ENCODE measurements at regions not wholly inside any gene's neighbourhood (a gene's known extent, or its start where the extent isn't known, plus 50 kb on each side); places are given as distances from the start of the nearest gene placed in this dataset.

DNA sequence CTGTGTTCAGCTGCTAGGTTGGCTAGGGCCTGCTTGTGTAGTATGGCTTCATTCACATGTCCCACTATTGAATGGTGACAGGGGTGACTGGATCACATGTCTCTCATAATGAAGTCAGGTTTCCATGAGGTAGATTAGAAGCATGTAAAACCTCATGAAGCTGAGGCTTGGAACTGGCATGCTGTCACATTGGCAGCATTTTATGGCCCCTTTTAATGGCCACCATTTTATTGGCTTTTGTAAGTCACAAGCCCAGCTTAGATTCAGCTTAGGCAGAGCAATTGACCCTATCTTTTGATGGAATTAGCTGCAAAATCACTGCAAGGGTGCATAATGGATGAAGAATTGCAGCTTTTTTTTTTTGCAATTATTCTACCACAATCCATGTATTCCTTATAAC, 583.5 kb downstream of the MED13L start:
- intact Hi-C loops (cut with DNase I) = no loop called here
- Histone ChIP-seq H3K36me3 (no peaks in the 10 kb centered on the region), H3K27ac (no peak overlapping the region), H3K27me3 (no peaks in the 10 kb centered on the region), H3K9me3 (no peaks in the 10 kb centered on the region), H3K4me1 (no peaks in the 10 kb centered on the region), H3K4me3 (no peak overlapping the region)
- ATAC-seq (no peak), DNase-seq (no peak)
- TF ChIP-seq, protein P1, sequence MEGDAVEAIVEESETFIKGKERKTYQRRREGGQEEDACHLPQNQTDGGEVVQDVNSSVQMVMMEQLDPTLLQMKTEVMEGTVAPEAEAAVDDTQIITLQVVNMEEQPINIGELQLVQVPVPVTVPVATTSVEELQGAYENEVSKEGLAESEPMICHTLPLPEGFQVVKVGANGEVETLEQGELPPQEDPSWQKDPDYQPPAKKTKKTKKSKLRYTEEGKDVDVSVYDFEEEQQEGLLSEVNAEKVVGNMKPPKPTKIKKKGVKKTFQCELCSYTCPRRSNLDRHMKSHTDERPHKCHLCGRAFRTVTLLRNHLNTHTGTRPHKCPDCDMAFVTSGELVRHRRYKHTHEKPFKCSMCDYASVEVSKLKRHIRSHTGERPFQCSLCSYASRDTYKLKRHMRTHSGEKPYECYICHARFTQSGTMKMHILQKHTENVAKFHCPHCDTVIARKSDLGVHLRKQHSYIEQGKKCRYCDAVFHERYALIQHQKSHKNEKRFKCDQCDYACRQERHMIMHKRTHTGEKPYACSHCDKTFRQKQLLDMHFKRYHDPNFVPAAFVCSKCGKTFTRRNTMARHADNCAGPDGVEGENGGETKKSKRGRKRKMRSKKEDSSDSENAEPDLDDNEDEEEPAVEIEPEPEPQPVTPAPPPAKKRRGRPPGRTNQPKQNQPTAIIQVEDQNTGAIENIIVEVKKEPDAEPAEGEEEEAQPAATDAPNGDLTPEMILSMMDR (IDR thresholded peaks at IDR 0.05) = no peak

DNA sequence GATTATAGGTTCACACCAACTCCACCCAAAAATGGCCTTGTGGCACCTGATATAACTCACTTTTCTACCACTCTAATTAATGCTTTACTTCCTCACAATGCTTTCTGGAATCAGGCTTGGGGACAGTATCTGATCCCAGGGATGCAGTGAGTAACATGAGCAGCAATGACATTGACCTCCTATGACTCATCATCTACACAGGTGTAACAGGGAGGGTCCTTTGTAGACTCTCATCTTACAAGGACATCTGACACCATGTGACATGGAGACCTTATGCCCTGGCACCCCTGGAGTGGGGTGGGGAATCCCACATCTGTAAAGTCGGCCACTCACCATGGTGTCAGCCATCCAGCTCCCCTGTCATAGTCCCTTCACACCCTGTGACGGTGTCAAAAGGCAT, 586.4 kb downstream of the MED13L start:
- H3K4me3 ChIP-seq = no peak overlapping the region
- H3K27me3 ChIP-seq = no peaks in the 10 kb centered on the region
- no peak for ATAC-seq
- intact Hi-C loops (cut with DNase I) = no loop called here
- no peaks in the 10 kb centered on the region for H3K36me3 ChIP-seq
- no peak for DNase-seq
- H3K27ac ChIP-seq = no peak overlapping the region
- H3K4me1 ChIP-seq = no peaks in the 10 kb centered on the region
- TF ChIP-seq POLR2A (IDR thresholded peaks at IDR 0.05) = no peak
- TF ChIP-seq, protein P1 (IDR thresholded peaks at IDR 0.05) = no peak
- H3K9me3 ChIP-seq = no peaks in the 10 kb centered on the region
- 42% methylated on average over 2 of the region's 2 CpGs for WGBS (ENCODE audit: insufficient coverage, low coverage, low lambda C conversion rate, missing lambda C conversion rate)

DNA sequence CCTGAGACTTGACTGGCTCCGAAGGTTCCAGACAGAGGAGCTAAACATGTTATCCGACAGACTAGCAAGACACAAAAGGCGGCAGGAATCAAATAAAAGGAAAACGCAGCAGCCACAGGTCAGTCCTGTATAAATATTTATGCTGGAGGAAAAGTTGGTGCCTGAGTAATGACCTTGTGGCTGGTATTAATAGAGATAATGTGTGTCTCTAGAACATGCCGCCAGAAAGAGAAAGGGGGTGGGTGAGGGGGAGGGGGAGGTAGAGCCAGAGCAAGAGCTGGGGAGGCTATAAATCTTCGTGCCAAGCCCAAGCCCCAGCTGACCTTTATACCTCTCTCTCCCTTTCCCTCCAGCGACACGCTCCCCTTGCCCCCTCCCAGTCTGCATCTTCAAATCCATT, 590.4 kb downstream of the MED13L start:
- DNase-seq = no peak
- H3K4me3 ChIP-seq = no peak overlapping the region
- intact Hi-C loops (cut with DNase I) = no loop called here
- H3K4me1 ChIP-seq = no peaks in the 10 kb centered on the region
- no peak for ATAC-seq
- no peak overlapping the region for H3K27ac ChIP-seq
- no peaks in the 10 kb centered on the region for H3K9me3 ChIP-seq
- no peaks in the 10 kb centered on the region for H3K27me3 ChIP-seq
- TF ChIP-seq POLR2A (IDR thresholded peaks at IDR 0.05) = no peak
- TF ChIP-seq, protein P1 (IDR thresholded peaks at IDR 0.05) = no peak
- WGBS (ENCODE audit: insufficient coverage, low coverage, low lambda C conversion rate, missing lambda C conversion rate) = 30% methylated on average over 8 of the region's 8 CpGs
- no peaks in the 10 kb centered on the region for H3K36me3 ChIP-seq

DNA sequence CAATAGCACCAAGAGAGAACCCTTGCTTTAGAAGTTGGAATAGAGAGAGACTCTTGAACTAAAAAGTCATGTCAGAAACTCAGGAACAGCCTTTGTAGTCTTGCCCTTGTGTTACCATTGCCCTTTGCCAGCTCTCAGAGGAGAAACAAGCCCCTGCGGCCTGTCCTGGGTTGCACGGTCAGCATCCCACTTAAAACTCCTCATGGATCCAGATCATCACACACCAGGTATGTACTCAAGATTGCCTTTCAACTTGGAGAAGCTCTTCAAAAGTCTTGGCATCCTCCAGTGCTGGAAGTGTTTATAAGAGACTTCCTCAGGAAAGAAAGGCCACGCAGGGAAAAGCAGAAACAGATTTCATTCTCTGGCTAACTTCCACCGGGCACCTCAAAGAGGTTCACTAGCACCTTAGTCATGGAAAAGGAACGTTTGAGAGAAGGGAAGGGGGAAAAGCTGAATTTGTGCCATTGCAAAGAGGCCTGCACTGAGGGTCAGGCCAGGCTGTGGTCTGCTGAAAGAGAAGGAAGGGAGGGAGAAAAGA, 594.2 kb downstream of the MED13L start:
- ATAC-seq (no peak), DNase-seq (no peak)
- Histone ChIP-seq H3K36me3 (no peaks in the 10 kb centered on the region), H3K27ac (no peak overlapping the region), H3K27me3 (no peaks in the 10 kb centered on the region), H3K4me1 (no peaks in the 10 kb centered on the region), H3K9me3 (no peaks in the 10 kb centered on the region), H3K4me3 (no peak overlapping the region)
- no peak for TF ChIP-seq POLR2A (IDR thresholded peaks at IDR 0.05)
- TF ChIP-seq, protein P1 (IDR thresholded peaks at IDR 0.05) = no peak
- intact Hi-C loops (cut with DNase I) = no loop called here
- WGBS (ENCODE audit: insufficient coverage, low coverage, low lambda C conversion rate, missing lambda C conversion rate) = 28% methylated on average over 5 of the region's 5 CpGs

DNA sequence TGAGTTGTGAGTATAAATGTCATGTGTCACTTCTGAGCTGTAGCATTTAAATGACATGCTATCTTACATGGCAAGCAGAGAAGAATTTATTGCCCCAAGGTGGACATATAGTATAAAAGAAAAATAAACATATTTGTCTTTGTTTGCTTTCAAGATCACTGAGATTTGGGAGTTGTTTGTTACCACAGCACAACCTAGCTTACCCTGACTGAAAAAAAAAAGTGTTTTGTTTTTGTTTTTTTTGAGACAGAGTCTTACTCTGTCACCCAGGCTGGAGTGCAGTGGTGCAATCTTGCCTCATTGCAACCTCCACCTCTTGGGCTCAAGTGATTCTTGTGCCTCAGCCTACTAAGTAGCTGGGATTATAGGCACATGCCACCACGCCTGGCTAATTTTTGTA, 596.5 kb downstream of the MED13L start:
- no peak for DNase-seq
- WGBS (ENCODE audit: insufficient coverage, low coverage, low lambda C conversion rate, missing lambda C conversion rate) = 86% methylated on average over 1 of the region's 1 CpG
- TF ChIP-seq, protein P1 (IDR thresholded peaks at IDR 0.05) = no peak
- no peak for TF ChIP-seq POLR2A (IDR thresholded peaks at IDR 0.05)
- Histone ChIP-seq H3K4me1 (no peaks in the 10 kb centered on the region), H3K27ac (no peak overlapping the region), H3K9me3 (no peaks in the 10 kb centered on the region), H3K4me3 (no peak overlapping the region), H3K27me3 (no peaks in the 10 kb centered on the region), H3K36me3 (no peaks in the 10 kb centered on the region)
- ATAC-seq = no peak
- intact Hi-C loops (cut with DNase I) = no loop called here
